GM23338 (cell line): ENCODE measurements at regions not wholly inside any gene's neighbourhood (a gene's known extent, or its start where the extent isn't known, plus 50 kb on each side); places are given as distances from the start of the nearest gene placed in this dataset.

Experiments
- CTCF ChIP-seq, 2 experiments: fragments of 200-600 bp in 1 of 2; sonication (generic) in 1 of 2; conservative IDR thresholded peaks; 2 replicates each; pipeline versions ENCODE4 v1.5.1 to v1.6.1; 2016 to 2017; ENCODE audit warnings: antibody characterized with exemption in 2 of 2, low read depth in 2 of 2, mild to moderate bottlenecking in 2 of 2, moderate library complexity in 1 of 2
- EZH2 ChIP-seq: fragments of 200-600 bp; sonication (generic); IDR thresholded peaks from one replicate; pipeline ENCODE4 v1.8.0; 2017; ENCODE audit warnings: antibody characterized with exemption, mild to moderate bottlenecking, low read depth; ENCODE audit not compliant: unreplicated experiment
- EZH2phosphoT487 ChIP-seq: fragments of 200-600 bp; sonication (generic); IDR thresholded peaks from one replicate; pipeline ENCODE4 v1.8.1; 2018; ENCODE audit warnings: antibody characterized with exemption; ENCODE audit not compliant: unreplicated experiment
- POLR2AphosphoS5 ChIP-seq: IDR thresholded peaks from 2 replicates; pipeline ENCODE4 v1.6.1; 2016; ENCODE audit warnings: antibody characterized with exemption, low read depth
- REST ChIP-seq: IDR thresholded peaks from one replicate; pipeline ENCODE4 v1.6.1; 2018; ENCODE audit warnings: antibody characterized with exemption; ENCODE audit not compliant: unreplicated experiment
- ZNF114 ChIP-seq: fragments of 250-450 bp; sonication (Bioruptor Pico); IDR thresholded peaks from 2 replicates; pipeline ENCODE4 v1.5.0; 2020; ENCODE audit warnings: mild to moderate bottlenecking, moderate library complexity
- ZNF331 ChIP-seq: fragments of 250-450 bp; sonication (Bioruptor Pico); IDR thresholded peaks from 2 replicates; pipeline ENCODE4 v1.5.0; 2020; ENCODE audit warnings: low read depth, mild to moderate bottlenecking, moderate library complexity

- TF ChIP-seq CTCF (conservative IDR thresholded peaks at IDR 0.05; ENCODE audit: low read depth in 2 of 2) (no peak), POLR2AphosphoS5 (no peak), REST (no peak), ZNF331 (CRISPR knock-in tag) (no peak), EZH2phosphoT487 (no peak), ZNF114 (CRISPR knock-in tag) (no peak), EZH2 (no peak)
Measured at GRCh38 chr1:192005976-192006375, 152.3 kb upstream of the RGS18 start.
